ENCODE measurements at regions not wholly inside any gene's neighbourhood (a gene's known extent, or its start where the extent isn't known, plus 50 kb on each side); places are given as distances from the start of the nearest gene placed in this dataset.
"Not testable (repeated sequence)": the region's sequence is repeated elsewhere in the genome, so short reads cannot be mapped to it uniquely, and the experiment has no call there.

- Histone ChIP-seq H3K4me3 (no peak overlapping the region), H3K27ac (no peak overlapping the region), H3K36me3 (no peaks in the 10 kb centered on the region), H3K27me3 (peaks cover 0 to 29% (median 0%) of the 10 kb centered on the region in 4 donors), H3K4me1 (no peaks in the 10 kb centered on the region), H3K9me3 (no peaks in the 10 kb centered on the region)
- 39% methylated on average over 3 of the region's 3 CpGs for WGBS, 2 donors
- TF ChIP-seq CTCF (IDR thresholded peaks at IDR 0.05) = no peak
- FAIRE-seq (no peak), DNase-seq (no peak), ATAC-seq (no peak)
- intact Hi-C loops (cut with DNase I) = no loop called here
These were observed 1021.5 kb downstream of the TMEM121 start for GRCh38 chr14:106547735-106548434.

- intact Hi-C loops (cut with DNase I) = no loop called here
These were observed 1022.7 kb downstream of the TMEM121 start for GRCh38 chr14:106549064-106549463.

GRCh38 chr14:106551265-106551664 is 1024.9 kb downstream of the TMEM121 start:
- intact Hi-C loops (cut with DNase I) = no loop called here
- no peak for DNase-seq
- 23 to 47% methylated on average over 2 of the region's 2 CpGs for WGBS, 2 donors
- no peaks in the 10 kb centered on the region for H3K4me1 ChIP-seq
- H3K36me3 ChIP-seq = no peaks in the 10 kb centered on the region
- H3K4me3 ChIP-seq = no peak overlapping the region
- peaks cover 0 to 28% (median 0%) of the 10 kb centered on the region in 4 donors for H3K27me3 ChIP-seq
- no peak for FAIRE-seq
- H3K27ac ChIP-seq = no peak overlapping the region
- no peaks in the 10 kb centered on the region for H3K9me3 ChIP-seq
- TF ChIP-seq CTCF (IDR thresholded peaks at IDR 0.05) = no peak
- no peak for ATAC-seq

More at GRCh38 chr14:106549064-106549463, 1022.7 kb downstream of the TMEM121 start:
- Histone ChIP-seq H3K9me3 (no peaks in the 10 kb centered on the region), H3K4me1 (no peaks in the 10 kb centered on the region), H3K27ac (no peak overlapping the region), H3K4me3 (no peak overlapping the region), H3K27me3 (peaks cover 0 to 24% (median 0%) of the 10 kb centered on the region in 4 donors), H3K36me3 (no peaks in the 10 kb centered on the region)
- no peak for ATAC-seq
- no peak for DNase-seq
- no peak for FAIRE-seq
- TF ChIP-seq CTCF (IDR thresholded peaks at IDR 0.05) = no peak
- WGBS, 2 donors = 84 to 96% methylated on average over 1 of the region's 1 CpG

GRCh38 chr14:106556211-106556610 is 1029.8 kb downstream of the TMEM121 start:
- WGBS, 2 donors = 59 to 62% methylated on average over 9 of the region's 9 CpGs
- H3K27ac ChIP-seq; DNase-seq; ATAC-seq; H3K9me3 ChIP-seq; H3K36me3 ChIP-seq; FAIRE-seq; H3K4me3 ChIP-seq; H3K4me1 ChIP-seq; intact Hi-C loops (cut with DNase I): not testable (repeated sequence)
- peaks cover 0 to 24% (median 0%) of the 10 kb centered on the region in 4 donors for H3K27me3 ChIP-seq

- TF ChIP-seq CTCF (IDR thresholded peaks at IDR 0.05) = peak; percentile 62 to 78 (median 68)
- FAIRE-seq = no peak
- peak; percentile 34 to 91 (median 69) for DNase-seq
- H3K4me3 ChIP-seq = no peak overlapping the region
- H3K4me1 ChIP-seq = no peaks in the 10 kb centered on the region
- WGBS, 2 donors = 24 to 26% methylated on average over 13 of the region's 13 CpGs
- H3K27me3 ChIP-seq = peaks cover 0 to 24% (median 0%) of the 10 kb centered on the region in 4 donors
- intact Hi-C loops (cut with DNase I) = no loop called here
- H3K36me3 ChIP-seq = no peaks in the 10 kb centered on the region
- peak in 3 of 4 donors; percentile 38 to 85 (median 70) for ATAC-seq
- no peaks in the 10 kb centered on the region for H3K9me3 ChIP-seq
- no peak overlapping the region for H3K27ac ChIP-seq
These were observed 1030.4 kb downstream of the TMEM121 start for GRCh38 chr14:106556665-106557289.
